Tibial nerve (tissue), 4 donors: ENCODE measurements at regions not wholly inside any gene's neighbourhood (a gene's known extent, or its start where the extent isn't known, plus 50 kb on each side); places are given as distances from the start of the nearest gene placed in this dataset.
"Not testable (repeated sequence)": the region's sequence is repeated elsewhere in the genome, so short reads cannot be mapped to it uniquely, and the experiment has no call there.

Experiments used
- DNase-seq, 2 donors: peaks; one replicate each; pipeline ENCODE4 v3.0.0-alpha.2; 2019; ENCODE audit warnings: low spot score in 2 of 2
- H3K27ac ChIP-seq, 4 donors: fragments of 200-600 bp; sonication (generic) in 3 of 4; one replicate each; pipeline ENCODE4 v1.5.1; 2017 to 2019; ENCODE audit warnings: mild to moderate bottlenecking in 1 of 4
- H3K27me3 ChIP-seq, 2 donors: fragments of 200-600 bp; sonication (generic) in 1 of 2; one replicate each; pipeline versions ENCODE4 v1.5.1 to v1.6.0; 2017 to 2019
- H3K36me3 ChIP-seq, 3 donors: fragments of 200-600 bp; sonication (generic); one replicate each; pipeline ENCODE4 v1.5.1; 2018 to 2019
- H3K4me1 ChIP-seq, 4 donors: fragments of 200-600 bp; sonication (generic) in 3 of 4; one replicate each; pipeline ENCODE4 v1.5.1; 2017 to 2019
- H3K4me3 ChIP-seq, 4 donors: fragments of 200-600 bp; sonication (generic) in 3 of 4; one replicate each; pipeline ENCODE4 v1.5.1; 2017 to 2019; ENCODE audit warnings: mild to moderate bottlenecking in 1 of 4, moderate library complexity in 1 of 4
- H3K9me3 ChIP-seq, 4 donors: fragments of 200-600 bp; sonication (generic) in 3 of 4; one replicate each; pipeline ENCODE4 v1.5.1; 2017 to 2019
- EP300 ChIP-seq, 2 donors: sonication (generic); formaldehyde crosslinking; IDR thresholded peaks; one replicate each; pipeline ENCODE4 v1.6.1; 2017; ENCODE audit warnings: antibody characterized with exemption in 2 of 2, mild to moderate bottlenecking in 1 of 2
- POLR2A ChIP-seq, 2 donors: fragments of 450-650 bp; IDR thresholded peaks; one replicate each; pipeline ENCODE4 v1.6.1; 2017; ENCODE audit warnings: antibody characterized with exemption in 2 of 2, mild to moderate bottlenecking in 2 of 2, moderate library complexity in 2 of 2
- WGBS, 2 donors: methylation state at CpG; one replicate each; pipeline ENCODE4 v1.1.5; 2018; 5-methylcytosine and 5-hydroxymethylcytosine counted together
- TF ChIP-seq, protein P1 (sequence below), 5 experiments: fragments of 200-600 bp in 3 of 5; fragments of 450-650 bp in 2 of 5; sonication (generic) in 3 of 5; IDR thresholded peaks; one replicate each; pipeline ENCODE4 v1.5.1; 2016 to 2019; ENCODE audit warnings: antibody characterized with exemption in 5 of 5, mild to moderate bottlenecking in 3 of 5, moderate library complexity in 2 of 5

- TF ChIP-seq POLR2A (IDR thresholded peaks at IDR 0.05) (no peak), EP300 (IDR thresholded peaks at IDR 0.05) (no peak)
- TF ChIP-seq, protein P1, sequence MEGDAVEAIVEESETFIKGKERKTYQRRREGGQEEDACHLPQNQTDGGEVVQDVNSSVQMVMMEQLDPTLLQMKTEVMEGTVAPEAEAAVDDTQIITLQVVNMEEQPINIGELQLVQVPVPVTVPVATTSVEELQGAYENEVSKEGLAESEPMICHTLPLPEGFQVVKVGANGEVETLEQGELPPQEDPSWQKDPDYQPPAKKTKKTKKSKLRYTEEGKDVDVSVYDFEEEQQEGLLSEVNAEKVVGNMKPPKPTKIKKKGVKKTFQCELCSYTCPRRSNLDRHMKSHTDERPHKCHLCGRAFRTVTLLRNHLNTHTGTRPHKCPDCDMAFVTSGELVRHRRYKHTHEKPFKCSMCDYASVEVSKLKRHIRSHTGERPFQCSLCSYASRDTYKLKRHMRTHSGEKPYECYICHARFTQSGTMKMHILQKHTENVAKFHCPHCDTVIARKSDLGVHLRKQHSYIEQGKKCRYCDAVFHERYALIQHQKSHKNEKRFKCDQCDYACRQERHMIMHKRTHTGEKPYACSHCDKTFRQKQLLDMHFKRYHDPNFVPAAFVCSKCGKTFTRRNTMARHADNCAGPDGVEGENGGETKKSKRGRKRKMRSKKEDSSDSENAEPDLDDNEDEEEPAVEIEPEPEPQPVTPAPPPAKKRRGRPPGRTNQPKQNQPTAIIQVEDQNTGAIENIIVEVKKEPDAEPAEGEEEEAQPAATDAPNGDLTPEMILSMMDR (IDR thresholded peaks at IDR 0.05), result no peak
- H3K4me1 ChIP-seq, result no peaks in the 10 kb centered on the region
- DNase-seq, result no peak
- no peaks in the 10 kb centered on the region for H3K36me3 ChIP-seq
- WGBS, 2 donors, result 74 to 91% methylated on average over 5 of the region's 5 CpGs
- H3K27me3 ChIP-seq, result no peaks in the 10 kb centered on the region
- no peak overlapping the region for H3K27ac ChIP-seq
- H3K4me3 ChIP-seq, result no peak overlapping the region
- peaks cover 0 to 11% (median 0%) of the 10 kb centered on the region in 4 donors for H3K9me3 ChIP-seq
Observed at GRCh38 chr16:8075271-8075670, 515.0 kb downstream of the TMEM114 start.

DNA sequence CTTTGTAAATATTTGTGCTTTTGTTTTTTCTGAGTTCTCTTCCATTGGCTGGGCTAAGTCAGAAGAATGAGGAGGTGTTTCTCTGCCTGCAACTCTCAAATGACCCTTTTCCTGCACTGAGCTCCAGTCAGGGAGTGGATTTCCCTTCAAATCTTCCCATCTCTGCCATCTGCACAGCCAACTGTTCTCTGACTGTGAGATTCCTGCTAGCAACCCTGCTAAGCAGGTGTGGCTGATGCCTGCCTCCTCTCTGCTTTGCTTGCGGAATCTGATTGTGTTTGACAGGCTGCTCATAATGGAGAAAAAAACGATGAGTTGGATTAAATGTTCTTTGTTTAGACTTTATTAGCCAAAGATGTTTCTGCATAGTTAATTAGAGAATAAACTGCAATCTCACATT, 519.8 kb downstream of the TMEM114 start:
- H3K4me3 ChIP-seq, result no peak overlapping the region
- H3K4me1 ChIP-seq, result no peaks in the 10 kb centered on the region
- DNase-seq, result no peak
- H3K36me3 ChIP-seq, result no peaks in the 10 kb centered on the region
- peaks cover 0 to 37% (median 0%) of the 10 kb centered on the region in 4 donors for H3K9me3 ChIP-seq
- no peaks in the 10 kb centered on the region for H3K27me3 ChIP-seq
- no peak overlapping the region for H3K27ac ChIP-seq
- TF ChIP-seq EP300 (IDR thresholded peaks at IDR 0.05) (no peak), POLR2A (IDR thresholded peaks at IDR 0.05) (no peak)
- TF ChIP-seq, protein P1 (IDR thresholded peaks at IDR 0.05), result no peak
- 60 to 70% methylated on average over 2 of the region's 2 CpGs for WGBS, 2 donors

GRCh38 chr16:8068225-8068624, 522.1 kb downstream of the TMEM114 start:
- H3K4me3 ChIP-seq, DNase-seq, H3K36me3 ChIP-seq, H3K4me1 ChIP-seq, H3K27me3 ChIP-seq, H3K27ac ChIP-seq: not testable (repeated sequence)
- peaks cover 0 to 47% (median 0%) of the 10 kb centered on the region in 4 donors for H3K9me3 ChIP-seq
- 87 to 92% methylated on average over 3 of the region's 3 CpGs for WGBS, 2 donors

GRCh38 chr16:8063159-8063558, 527.2 kb downstream of the TMEM114 start:
- H3K27me3 ChIP-seq, result no peaks in the 10 kb centered on the region
- TF ChIP-seq, protein P1 (IDR thresholded peaks at IDR 0.05), result no peak
- no peak for TF ChIP-seq EP300 (IDR thresholded peaks at IDR 0.05)
- no peak for TF ChIP-seq POLR2A (IDR thresholded peaks at IDR 0.05)
- H3K27ac ChIP-seq, result no peak overlapping the region
- 59 to 87% methylated on average over 4 of the region's 4 CpGs for WGBS, 2 donors
- H3K4me1 ChIP-seq, result no peaks in the 10 kb centered on the region
- peaks cover 0 to 32% (median 0%) of the 10 kb centered on the region in 4 donors for H3K9me3 ChIP-seq
- no peak for DNase-seq
- no peak overlapping the region for H3K4me3 ChIP-seq
- H3K36me3 ChIP-seq, result no peaks in the 10 kb centered on the region

DNA sequence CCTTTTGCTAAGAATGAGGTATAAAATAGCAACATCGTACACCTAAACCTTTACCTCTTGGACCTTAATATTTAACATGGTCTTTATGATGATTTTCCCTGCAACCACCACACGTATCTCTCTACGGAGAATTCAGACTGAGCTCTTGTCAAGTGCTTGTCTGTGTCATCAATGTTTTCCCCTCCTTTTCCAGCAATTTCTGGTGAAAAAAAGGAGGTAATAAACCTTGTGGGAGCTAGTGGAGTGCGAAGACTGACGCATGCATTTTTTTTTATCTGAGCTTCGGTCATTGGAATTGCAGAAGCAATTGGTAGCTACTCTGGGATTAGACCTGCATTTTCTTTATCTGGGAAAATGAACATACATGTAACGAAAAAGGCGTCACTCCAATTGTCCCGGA, 527.6 kb downstream of the TMEM114 start:
- H3K9me3 ChIP-seq, result peaks cover 0 to 31% (median 0%) of the 10 kb centered on the region in 4 donors
- H3K4me1 ChIP-seq, result no peaks in the 10 kb centered on the region
- H3K27ac ChIP-seq, result no peak overlapping the region
- TF ChIP-seq EP300 (IDR thresholded peaks at IDR 0.05), result no peak
- TF ChIP-seq POLR2A (IDR thresholded peaks at IDR 0.05), result no peak
- TF ChIP-seq, protein P1 (IDR thresholded peaks at IDR 0.05), result no peak
- DNase-seq, result no peak
- H3K4me3 ChIP-seq, result no peak overlapping the region
- 73% methylated on average over 9 of the region's 9 CpGs for WGBS, 2 donors
- H3K36me3 ChIP-seq, result no peaks in the 10 kb centered on the region
- H3K27me3 ChIP-seq, result no peaks in the 10 kb centered on the region

DNA sequence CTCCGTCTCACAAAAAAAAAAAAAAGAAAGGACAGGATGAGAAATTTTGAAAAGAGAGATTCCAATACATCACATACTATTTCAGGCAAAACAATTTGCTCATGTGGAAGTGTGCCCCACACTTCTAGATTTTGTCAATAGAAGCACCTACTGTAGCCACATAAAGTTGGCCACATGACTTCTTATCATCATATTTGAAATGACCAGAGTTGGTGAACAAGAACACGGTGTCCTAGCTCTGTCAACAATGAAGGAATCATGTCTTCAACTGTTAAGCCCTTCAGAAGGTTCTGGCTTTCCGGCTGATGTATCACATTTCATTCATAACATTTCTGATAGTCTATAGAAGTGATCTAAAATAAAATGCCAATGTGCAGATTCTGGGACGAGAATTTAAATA, 534.5 kb downstream of the TMEM114 start:
- no peaks in the 10 kb centered on the region for H3K36me3 ChIP-seq
- H3K4me1 ChIP-seq, result no peaks in the 10 kb centered on the region
- WGBS, 2 donors, result 81 to 86% methylated on average over 4 of the region's 4 CpGs
- no peaks in the 10 kb centered on the region for H3K27me3 ChIP-seq
- TF ChIP-seq EP300 (IDR thresholded peaks at IDR 0.05) (no peak), POLR2A (IDR thresholded peaks at IDR 0.05) (no peak)
- TF ChIP-seq, protein P1 (IDR thresholded peaks at IDR 0.05), result no peak
- H3K9me3 ChIP-seq, result peaks cover 0 to 5% (median 0%) of the 10 kb centered on the region in 4 donors
- no peak overlapping the region for H3K4me3 ChIP-seq
- no peak overlapping the region for H3K27ac ChIP-seq
- DNase-seq, result no peak
